GM18873 (cell line): ENCODE measurements at regions not wholly inside any gene's neighbourhood (a gene's known extent, or its start where the extent isn't known, plus 50 kb on each side); places are given as distances from the start of the nearest gene placed in this dataset.

Source experiments
- ATAC-seq: cut with Tn5 transposase; IDR thresholded peaks from one replicate; pipeline ENCODE4 v1.9.1; 2021; ENCODE audit warnings: mild to moderate bottlenecking, moderate library complexity, moderate number of reproducible peaks; ENCODE audit not compliant: unreplicated experiment, low FRiP score

- no peak for ATAC-seq
Observed at GRCh38 chr6:19102936-19103335, 715.8 kb downstream of the RNF144B start.

GRCh38 chr6:19107468-19107867, 720.3 kb downstream of the RNF144B start:
- no peak for ATAC-seq

- no peak for ATAC-seq
Observed at GRCh38 chr6:19121521-19121920, 715.6 kb upstream of the ID4 start.

- no peak for ATAC-seq
Observed at GRCh38 chr6:19127081-19127480, 710.1 kb upstream of the ID4 start.

GRCh38 chr6:19128701-19129100, 708.5 kb upstream of the ID4 start:
- ATAC-seq = no peak

- ATAC-seq = no peak
Observed at GRCh38 chr6:19135706-19136105, 701.5 kb upstream of the ID4 start.

GRCh38 chr6:19137505-19137904, 699.7 kb upstream of the ID4 start:
- no peak for ATAC-seq

GRCh38 chr6:19142275-19142674, 694.9 kb upstream of the ID4 start:
- no peak for ATAC-seq

- ATAC-seq = no peak
Observed at GRCh38 chr6:19150307-19150706, 686.9 kb upstream of the ID4 start.

- no peak for ATAC-seq
Observed at GRCh38 chr6:19153270-19153980, 683.7 kb upstream of the ID4 start.

GRCh38 chr6:19153981-19154295, 683.2 kb upstream of the ID4 start:
- ATAC-seq = no peak

GRCh38 chr6:19156443-19156842, 680.7 kb upstream of the ID4 start:
- no peak for ATAC-seq

GRCh38 chr6:19157486-19157885, 679.7 kb upstream of the ID4 start:
- ATAC-seq = no peak

GRCh38 chr6:19158586-19158985, 678.6 kb upstream of the ID4 start:
- ATAC-seq = no peak

GRCh38 chr6:19159089-19159488, 678.1 kb upstream of the ID4 start:
- ATAC-seq = no peak

- no peak for ATAC-seq
Observed at GRCh38 chr6:19159561-19159960, 677.6 kb upstream of the ID4 start.

GRCh38 chr6:19160081-19160730, 677.0 kb upstream of the ID4 start:
- no peak for ATAC-seq

GRCh38 chr6:19167251-19167650, 669.9 kb upstream of the ID4 start:
- no peak for ATAC-seq

- no peak for ATAC-seq
Observed at GRCh38 chr6:19169366-19169765, 667.8 kb upstream of the ID4 start.

GRCh38 chr6:19175023-19175422, 662.1 kb upstream of the ID4 start:
- ATAC-seq = no peak

GRCh38 chr6:19180348-19181072, 656.7 kb upstream of the ID4 start:
- ATAC-seq = no peak

- ATAC-seq = no peak
Observed at GRCh38 chr6:19181211-19181610, 656.0 kb upstream of the ID4 start.
